ENCODE measurements at regions not wholly inside any gene's neighbourhood (a gene's known extent, or its start where the extent isn't known, plus 50 kb on each side); places are given as distances from the start of the nearest gene placed in this dataset.

DNA sequence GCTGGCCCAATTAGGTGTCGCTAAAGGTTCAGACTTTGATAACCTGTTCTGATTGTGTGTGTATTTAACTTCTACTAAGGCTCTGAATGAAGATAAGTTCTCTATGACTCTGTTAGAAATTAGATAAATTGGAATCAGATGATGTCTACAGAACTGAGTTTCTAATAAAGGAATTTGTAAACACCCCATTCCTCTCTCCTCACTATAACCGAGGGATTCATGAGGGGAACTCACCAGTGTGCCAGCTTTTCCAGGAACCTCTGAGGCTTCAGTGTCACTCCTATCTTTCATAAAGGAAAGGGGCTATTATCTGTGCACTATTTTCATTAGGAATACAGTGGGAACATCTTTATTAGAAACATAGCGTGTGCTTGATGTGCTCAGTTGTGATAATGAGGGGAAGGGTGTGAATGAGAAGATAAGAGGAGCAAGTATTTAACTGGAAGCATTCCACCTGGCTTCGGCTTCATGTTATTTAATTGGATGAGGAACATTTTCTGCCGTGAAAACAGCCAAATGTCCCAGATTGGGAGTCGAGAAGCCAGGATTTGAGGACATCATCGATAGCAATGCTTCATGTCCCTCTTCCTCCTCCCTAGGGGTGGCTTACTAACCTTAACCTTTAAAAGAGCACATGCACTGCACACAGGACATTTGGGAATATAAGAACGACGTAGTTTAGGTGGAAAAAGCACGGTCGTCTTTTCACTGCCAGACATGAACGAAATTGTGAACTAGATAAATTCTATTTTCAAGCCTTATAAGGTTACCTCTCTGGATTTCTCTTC, 84.8 kb upstream of the TCF4 start:
- Histone ChIP-seq H3K14ac (ENCODE audit: insufficient read length) (no peak overlapping the region), H4K5ac (ENCODE audit: insufficient read length, low read depth, low read length) (no peak overlapping the region), H3K4me2 (ENCODE audit: insufficient read depth in 1 of 2, low read depth in 2 of 2, low read length in 2 of 2) (no peak overlapping the region), H2BK5ac (ENCODE audit: low read depth, low read length) (no peak overlapping the region), H2AFZ (ENCODE audit: low read length) (peak overlapping the region; percentile 74; the same call in 1 of the 2 replicates), H3K9me3 (ENCODE audit: insufficient read depth in 2 of 2, low read depth in 1 of 2, low read length in 1 of 2) (peaks cover 0 to 7% of the 10 kb centered on the region in 2 experiments; a peak in 1 of 4 replicates), H4K20me1 (replicated peaks in 1 of 2; ENCODE audit: control insufficient read depth in 1 of 2, insufficient read depth in 2 of 2, low read length in 2 of 2) (no peaks in the 10 kb centered on the region), H3K9ac (replicated peaks in 1 of 4; ENCODE audit: extremely low read depth in 1 of 4, low read depth in 3 of 4, low read length in 3 of 4) (no peak overlapping the region), H2AK5ac (ENCODE audit: low read depth, low read length) (no peak overlapping the region), H3K27ac (ENCODE audit: low read depth, low read length) (no peak overlapping the region), H3K56ac (replicated peaks; ENCODE audit: insufficient read length, low read depth, low read length) (no peak overlapping the region), H2BK12ac (ENCODE audit: low read depth, low read length) (no peak overlapping the region), H3K79me2 (ENCODE audit: control insufficient read depth in 1 of 2, insufficient read depth in 2 of 2, low read length in 2 of 2) (no peaks in the 10 kb centered on the region), H3K27me3 (replicated peaks in 1 of 4; ENCODE audit: control insufficient read depth in 3 of 4, extremely low read depth in 1 of 4, insufficient read depth in 3 of 4, low read length in 3 of 4) (no peaks in the 10 kb centered on the region), H3K4ac (replicated peaks; ENCODE audit: insufficient read length, low read depth, low read length) (no peak overlapping the region), H3K4me3 (ENCODE audit: extremely low read depth in 1 of 4, insufficient read depth in 2 of 4, low read depth in 3 of 4, low read length in 4 of 4) (no peak overlapping the region), H3K18ac (ENCODE audit: extremely low read depth, low read length) (no peak overlapping the region), H3K4me1 (replicated peaks in 1 of 4; ENCODE audit: control insufficient read depth in 3 of 4, insufficient read depth in 4 of 4, low read length in 3 of 4) (no peaks in the 10 kb centered on the region), H4K91ac (replicated peaks; ENCODE audit: insufficient read length, low read length) (no peak overlapping the region), H3K36me3 (ENCODE audit: control insufficient read depth in 2 of 4, insufficient read depth in 4 of 4, low read length in 3 of 4) (no peaks in the 10 kb centered on the region), H2BK20ac (ENCODE audit: low read length) (no peak overlapping the region), H4K8ac (ENCODE audit: extremely low read depth, insufficient read depth, low read length) (no peak overlapping the region), H3K79me1 (ENCODE audit: low read depth, low read length) (no peaks in the 10 kb centered on the region), H3K23me2 (ENCODE audit: low read depth, low read length) (no peaks in the 10 kb centered on the region), H2BK120ac (replicated peaks; ENCODE audit: low read depth, low read length) (no peak overlapping the region), H2BK15ac (ENCODE audit: low read length) (no peak overlapping the region), H3K23ac (ENCODE audit: insufficient read length) (no peak overlapping the region)
- 90% methylated on average over 12 of the region's 12 CpGs; no CpG with 5 or more reads in 1 of the 2 experiments for WGBS, 2 experiments (ENCODE audit: extremely low coverage in 1 of 2, insufficient coverage in 1 of 2, insufficient read length in 1 of 2, insufficient replicate concordance in 2 of 2, low coverage in 1 of 2, low lambda C conversion rate in 2 of 2, missing lambda C conversion rate in 1 of 2)
- POLR2A ChIA-PET (ENCODE audit: partially characterized antibody): no interaction called here
- CTCF ChIA-PET (ENCODE audit: partially characterized antibody): no interaction called here
- FAIRE-seq: no peak
- TF ChIP-seq BACH1 (IDR thresholded peaks at IDR 0.05; ENCODE audit: low read length) (no peak), SRF (IDR thresholded peaks at IDR 0.05; ENCODE audit: low read depth, low read length) (no peak), SP4 (IDR thresholded peaks at IDR 0.05; ENCODE audit: low read length) (no peak), RNF2 (IDR thresholded peaks at IDR 0.05; ENCODE audit: borderline replicate concordance, low read depth, low read length, missing control alignments, poor library complexity, severe bottlenecking) (no peak), SIN3A (conservative IDR thresholded peaks at IDR 0.05 in 1 of 2, IDR thresholded peaks at IDR 0.05 in 1 of 2; ENCODE audit: low read depth in 1 of 2, low read length in 2 of 2) (no peak)
- TF ChIP-seq, protein P1, sequence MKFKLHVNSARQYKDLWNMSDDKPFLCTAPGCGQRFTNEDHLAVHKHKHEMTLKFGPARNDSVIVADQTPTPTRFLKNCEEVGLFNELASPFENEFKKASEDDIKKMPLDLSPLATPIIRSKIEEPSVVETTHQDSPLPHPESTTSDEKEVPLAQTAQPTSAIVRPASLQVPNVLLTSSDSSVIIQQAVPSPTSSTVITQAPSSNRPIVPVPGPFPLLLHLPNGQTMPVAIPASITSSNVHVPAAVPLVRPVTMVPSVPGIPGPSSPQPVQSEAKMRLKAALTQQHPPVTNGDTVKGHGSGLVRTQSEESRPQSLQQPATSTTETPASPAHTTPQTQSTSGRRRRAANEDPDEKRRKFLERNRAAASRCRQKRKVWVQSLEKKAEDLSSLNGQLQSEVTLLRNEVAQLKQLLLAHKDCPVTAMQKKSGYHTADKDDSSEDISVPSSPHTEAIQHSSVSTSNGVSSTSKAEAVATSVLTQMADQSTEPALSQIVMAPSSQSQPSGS (IDR thresholded peaks at IDR 0.05; ENCODE audit: low read length): no peak
- no peak for DNase-seq (ENCODE audit: low read depth in 1 of 2, low spot score in 2 of 2)

All from H1 (cell line).